K562 (cell line): ENCODE measurements at regions not wholly inside any gene's neighbourhood (a gene's known extent, or its start where the extent isn't known, plus 50 kb on each side); places are given as distances from the start of the nearest gene placed in this dataset.
A peak's percentile ranks its signal among the peaks of the same experiment; 100 is the strongest.

Experiments used
- ATAC-seq: fragments of 200-7000 bp; cut with Tn5 transposase; 3 replicates; pipeline ENCODE4 v1.9.1; 2020; ENCODE audit warnings: moderate library complexity
- BruUV-seq: library from RNA; stranded (reverse); fragments of 400-500 nt; replicated peaks from 2 replicates; lab custom pipeline; 2021; lab: Mats Ljungman, UMichigan
- CTCF ChIA-PET: fragments of 300-600 bp; formaldehyde crosslinking; extraction: SDS; loops from one replicate; lab custom pipeline; 2021; ENCODE audit warnings: low intra/inter-chr PET ratio; lab: Yijun Ruan, JAX
- POLR2A ChIA-PET: fragments of 300-600, 350-650 bp; sonication (Branson Sonifier 250); formaldehyde crosslinking; extraction: SDS; loops from one replicate; lab custom pipeline; 2021; ENCODE audit warnings: antibody characterized with exemption, inconsistent platforms; lab: Yijun Ruan, JAX
- DNase-seq, 4 experiments: peaks; one replicate each; pipeline versions ENCODE4 v3.0.0 to v3.0.0-alpha.2; 2011 to 2018; ENCODE audit warnings: low spot score in 3 of 4, mixed read lengths in 3 of 4; ENCODE audit errors: extremely low read depth in 1 of 4
- FAIRE-seq: peaks from 2 replicates; lab custom pipeline; 2011; peaks lifted over from hg19 to GRCh38; lab: Jason Lieb, UNC
- H2AFZ ChIP-seq: 2 replicates; pipeline ENCODE4 v1.6.0; 2011; ENCODE audit warnings: low read depth, low read length, control low read depth, inconsistent platforms
- H3K27ac ChIP-seq: fragments of 200-600 bp; 3 replicates; pipeline ENCODE4 v1.8.0; 2011; ENCODE audit warnings: low read depth, mild to moderate bottlenecking, control low read depth, inconsistent platforms, low read length, moderate library complexity, mixed read lengths; ENCODE audit errors: extremely low read depth
- H3K27me3 ChIP-seq, 2 experiments: fragments of 300-600 bp in 1 of 2; 2 replicates in 1 of 2; 3 replicates in 1 of 2; pipeline versions ENCODE4 v1.6.0 to v1.8.0; 2011; ENCODE audit warnings: inconsistent platforms in 2 of 2, low read length in 2 of 2, mild to moderate bottlenecking in 1 of 2, mixed read lengths in 1 of 2, moderate library complexity in 1 of 2; ENCODE audit not compliant: control insufficient read depth in 2 of 2, insufficient read depth in 2 of 2
- H3K36me3 ChIP-seq: fragments of 300-600 bp; 3 replicates; pipeline ENCODE4 v1.8.0; 2011; ENCODE audit warnings: mild to moderate bottlenecking, low read length, inconsistent platforms; ENCODE audit not compliant: control insufficient read depth, insufficient read depth
- H3K4me1 ChIP-seq, 2 experiments: fragments of 200-600 bp in 1 of 2; replicated peaks in 1 of 2; 2 replicates in 1 of 2; 3 replicates in 1 of 2; pipeline versions ENCODE4 v1.5.1 to v1.8.0; 2011; ENCODE audit warnings: inconsistent platforms in 2 of 2, low read length in 2 of 2, mild to moderate bottlenecking in 1 of 2, mixed read lengths in 1 of 2, moderate library complexity in 1 of 2; ENCODE audit not compliant: control insufficient read depth in 2 of 2, insufficient read depth in 2 of 2
- H3K4me2 ChIP-seq: 2 replicates; pipeline ENCODE4 v1.6.1; 2011; ENCODE audit warnings: low read length, control low read depth, inconsistent platforms, mixed read lengths; ENCODE audit not compliant: insufficient read depth
- H3K4me3 ChIP-seq: fragments of 200-600 bp; sonication (generic), shearing (Covaris generic); 2 replicates; pipeline ENCODE4 v1.5.1; 2016; ENCODE audit warnings: control low read depth, inconsistent platforms
- H3K79me2 ChIP-seq: fragments of 200-600 bp; 3 replicates; pipeline ENCODE4 v1.8.0; 2011; ENCODE audit warnings: low read length, inconsistent platforms; ENCODE audit not compliant: control insufficient read depth, insufficient read depth
- H3K9ac ChIP-seq, 2 experiments: 2 replicates each; pipeline versions ENCODE4 v1.6.0 to v1.6.1; 2011; ENCODE audit warnings: low read depth in 2 of 2, low read length in 2 of 2, control low read depth in 1 of 2, inconsistent platforms in 1 of 2, mild to moderate bottlenecking in 1 of 2, mixed read lengths in 1 of 2; ENCODE audit not compliant: insufficient read depth in 1 of 2
- H3K9me1 ChIP-seq: one replicate; pipeline ENCODE4 v1.6.0; 2011; ENCODE audit warnings: inconsistent platforms, mild to moderate bottlenecking, low read length, moderate library complexity; ENCODE audit not compliant: control insufficient read depth, insufficient read depth
- H3K9me3 ChIP-seq: replicated peaks from 2 replicates; pipeline ENCODE4 v1.5.1; 2011; ENCODE audit warnings: low read depth, low read length, inconsistent platforms; ENCODE audit not compliant: control insufficient read depth, insufficient read depth
- H4K20me1 ChIP-seq: replicated peaks from 2 replicates; pipeline ENCODE4 v1.6.1; 2011; ENCODE audit warnings: low read length, inconsistent platforms, mixed read lengths; ENCODE audit not compliant: control insufficient read depth, insufficient read depth
- ATF1 ChIP-seq, 2 experiments: fragments of 450-650 bp in 1 of 2; IDR thresholded peaks; 2 replicates each; pipeline ENCODE4 v1.6.1; 2016; ENCODE audit warnings: missing compliant biosample characterization in 1 of 2, missing genetic modification characterization in 1 of 2
- JUND ChIP-seq, 2 experiments: IDR thresholded peaks; 2 replicates in 1 of 2; 3 replicates in 1 of 2; pipeline ENCODE4 v1.6.1; 2011; ENCODE audit warnings: borderline replicate concordance in 2 of 2, low read depth in 2 of 2, low read length in 2 of 2, improper control_type of control experiment in 1 of 2, missing biosample characterization in 1 of 2, missing genetic modification characterization in 1 of 2, missing genetic modification reagents in 1 of 2
- MCM5 ChIP-seq: fragments of 450-650 bp; IDR thresholded peaks from 2 replicates; pipeline ENCODE4 v1.6.1; 2016; ENCODE audit warnings: low read depth
- MLLT1 ChIP-seq, 2 experiments: fragments of 450-650 bp; IDR thresholded peaks; 2 replicates each; pipeline ENCODE4 v1.6.1; 2016
- MTA3 ChIP-seq: fragments of 450-650 bp; formaldehyde crosslinking; IDR thresholded peaks from 2 replicates; pipeline ENCODE4 v1.6.1; 2017; ENCODE audit warnings: mild to moderate bottlenecking, borderline replicate concordance
- PHF8 ChIP-seq: fragments of 200-600 bp; sonication (generic); IDR thresholded peaks from 2 replicates; pipeline ENCODE4 v1.6.1; 2012; ENCODE audit warnings: mixed run types, mild to moderate bottlenecking, inconsistent platforms, low read length, moderate library complexity, borderline replicate concordance
- TAF1 ChIP-seq: IDR thresholded peaks from 2 replicates; pipeline ENCODE4 v1.6.1; 2011; ENCODE audit warnings: mild to moderate bottlenecking, low read length, moderate library complexity; ENCODE audit not compliant: insufficient read depth, control insufficient read depth, severe bottlenecking; ENCODE audit errors: extremely low read depth
- TEAD1 ChIP-seq, 2 experiments: fragments of 450-650 bp in 1 of 2; sonication (generic) in 1 of 2; formaldehyde crosslinking; IDR thresholded peaks; 2 replicates each; pipeline versions ENCODE4 v1.4.0 to v1.8.0; 2020 to 2022; ENCODE audit warnings: mild to moderate bottlenecking in 2 of 2, missing genetic modification reagents in 1 of 2
- ZBTB17 ChIP-seq: fragments of 450-650 bp; formaldehyde crosslinking; IDR thresholded peaks from 2 replicates; pipeline ENCODE4 v1.4.0; 2020; ENCODE audit warnings: mild to moderate bottlenecking
- ZMIZ1 ChIP-seq, 2 experiments: fragments of 150-350 bp in 1 of 2; IDR thresholded peaks; 2 replicates each; pipeline ENCODE4 v1.6.1; 2012 to 2016; ENCODE audit warnings: low read depth in 2 of 2, low read length in 2 of 2, mild to moderate bottlenecking in 1 of 2, moderate library complexity in 1 of 2
- ZNF23 ChIP-seq: fragments of 250-450 bp; sonication (Bioruptor Pico); IDR thresholded peaks from 2 replicates; pipeline ENCODE4 v1.4.0; 2020; ENCODE audit warnings: mild to moderate bottlenecking
- ZNF274 ChIP-seq: IDR thresholded peaks from 2 replicates; pipeline ENCODE4 v1.6.1; 2011; ENCODE audit warnings: low read depth, mild to moderate bottlenecking, low read length, moderate library complexity, borderline replicate concordance
- WGBS: fragments of 100-300 bp; shearing (Covaris generic); methylation state at CpG from one replicate; pipeline ENCODE4 v1.1.6; 2016; ENCODE audit warnings: low coverage, mixed read lengths; ENCODE audit not compliant: insufficient coverage; ENCODE audit errors: missing lambda C conversion rate; 5-methylcytosine and 5-hydroxymethylcytosine counted together
- in situ Hi-C: fragments of 300-500 bp; cut with MboI; formaldehyde crosslinking; loops from 4 replicates; pipeline ENCODE4 v1.15.0; 2018; ENCODE audit warnings: inconsistent platforms, mixed read lengths
- intact Hi-C: fragments of 100-400 bp; cut with micrococcal nuclease; formaldehyde crosslinking; loops from 2 replicates; pipeline ENCODE4 v1.14.2; 2022
- TF ChIP-seq, protein P1 (sequence below): fragments of 450-650 bp; formaldehyde crosslinking; IDR thresholded peaks from 2 replicates; pipeline ENCODE4 v1.4.0; 2020; ENCODE audit warnings: mild to moderate bottlenecking, mixed read lengths

DNA sequence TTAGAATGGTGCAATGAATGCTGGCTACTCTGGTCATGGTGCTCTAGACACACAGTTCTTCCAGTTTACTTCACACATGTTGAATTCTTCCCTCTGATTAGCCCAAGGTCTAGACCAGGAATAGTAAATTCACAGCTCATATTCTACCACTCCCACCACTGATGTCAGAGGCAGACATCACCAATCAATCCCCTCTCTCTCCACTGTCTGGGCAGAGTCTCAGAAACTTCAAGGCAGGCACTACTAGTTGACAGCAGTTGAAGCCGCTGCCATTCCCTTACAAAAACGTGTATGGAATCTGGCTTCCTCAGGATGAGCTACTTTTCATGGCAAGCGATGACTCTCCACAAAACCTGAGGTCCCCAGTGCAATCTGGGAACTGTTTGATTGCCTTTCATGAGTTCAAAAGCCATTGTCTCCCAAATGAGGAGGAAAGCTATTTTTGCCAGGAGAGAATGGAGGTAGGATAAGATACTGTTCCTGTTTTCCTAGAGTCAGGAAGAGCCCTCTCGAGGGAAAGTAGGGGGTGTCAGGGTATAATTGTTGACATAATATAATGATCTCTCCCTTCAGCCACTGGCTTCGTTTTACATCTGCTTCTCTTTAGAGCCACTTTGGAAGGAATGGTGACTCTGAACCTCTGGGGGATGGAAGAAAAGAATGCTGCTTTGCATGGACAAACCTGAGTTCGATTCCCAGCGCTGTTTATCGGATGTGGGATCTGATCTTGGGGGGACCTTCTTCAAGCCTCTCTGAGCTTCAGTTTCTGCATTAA is 90.0 kb downstream of the FOXL1 start:
- H4K20me1 ChIP-seq: no peaks in the 10 kb centered on the region; the same call in 1 of the 2 replicates
- H3K9me3 ChIP-seq: no peaks in the 10 kb centered on the region
- H3K9ac ChIP-seq: no peak overlapping the region
- H3K4me3 ChIP-seq: no peak overlapping the region
- H3K79me2 ChIP-seq: no peaks in the 10 kb centered on the region
- H3K27ac ChIP-seq: no peak overlapping the region
- in situ Hi-C loops (no loop called here), intact Hi-C loops (no loop called here)
- H3K4me1 ChIP-seq: peaks cover 8 to 18% of the 10 kb centered on the region in 2 experiments
- no peaks in the 10 kb centered on the region for H3K36me3 ChIP-seq
- ChIA-PET POLR2A (interaction anchor here (0.6 kb wide), 2 partner anchors 13 to 231 kb away, joined by 3 read pairs; no protein-coding TSS in a partner anchor), CTCF (no interaction called here)
- DNase-seq (peak in 1 of 4 experiments; percentile 18), FAIRE-seq (peak; percentile 75), ATAC-seq (peak; percentile 77)
- H3K27me3 ChIP-seq: peaks cover 16 to 41% of the 10 kb centered on the region in 2 experiments; a peak in 4 of 5 replicates
- WGBS: 0% methylated on average over 8 of the region's 8 CpGs
- no TSS peak for BruUV-seq
- no peaks in the 10 kb centered on the region for H3K9me1 ChIP-seq
- no peak overlapping the region; the same call in 1 of the 2 replicates for H3K4me2 ChIP-seq
- H2AFZ ChIP-seq: no peak overlapping the region
- TF ChIP-seq ZMIZ1 (IDR thresholded peaks at IDR 0.05; ENCODE audit: low read depth in 2 of 2, low read length in 2 of 2) (peak in 1 of 2 experiments; percentile 79; a peak in 1 of 4 replicates), MTA3 (no peak), ATF1 (CRISPR knock-in tag; IDR thresholded peaks at IDR 0.05) (no peak), ATF1 (tag; IDR thresholded peaks at IDR 0.05) (0 out of 2 replicates have a peak, but pooled peaks have one; percentile 12), JUND (IDR thresholded peaks at IDR 0.05; ENCODE audit: borderline replicate concordance, low read depth, low read length) (0 out of 2 replicates have a peak, but pooled peaks have one; percentile 4), JUND (tag; IDR thresholded peaks at IDR 0.05; ENCODE audit: borderline replicate concordance, low read depth, low read length) (no peak), PHF8 (no peak), MLLT1 (IDR thresholded peaks at IDR 0.05) (peak in 1 of 2 experiments; percentile 98; a peak in 2 of 4 replicates), ZNF274 (no peak), TAF1 (no peak), TEAD1 (CRISPR knock-in tag; IDR thresholded peaks at IDR 0.05) (no peak), ZBTB17 (CRISPR knock-in tag) (peak; percentile 98), ZNF23 (CRISPR knock-in tag) (peak; percentile 74; the same call in 1 of the 2 replicates), MCM5 (no peak)
- TF ChIP-seq, protein P1, sequence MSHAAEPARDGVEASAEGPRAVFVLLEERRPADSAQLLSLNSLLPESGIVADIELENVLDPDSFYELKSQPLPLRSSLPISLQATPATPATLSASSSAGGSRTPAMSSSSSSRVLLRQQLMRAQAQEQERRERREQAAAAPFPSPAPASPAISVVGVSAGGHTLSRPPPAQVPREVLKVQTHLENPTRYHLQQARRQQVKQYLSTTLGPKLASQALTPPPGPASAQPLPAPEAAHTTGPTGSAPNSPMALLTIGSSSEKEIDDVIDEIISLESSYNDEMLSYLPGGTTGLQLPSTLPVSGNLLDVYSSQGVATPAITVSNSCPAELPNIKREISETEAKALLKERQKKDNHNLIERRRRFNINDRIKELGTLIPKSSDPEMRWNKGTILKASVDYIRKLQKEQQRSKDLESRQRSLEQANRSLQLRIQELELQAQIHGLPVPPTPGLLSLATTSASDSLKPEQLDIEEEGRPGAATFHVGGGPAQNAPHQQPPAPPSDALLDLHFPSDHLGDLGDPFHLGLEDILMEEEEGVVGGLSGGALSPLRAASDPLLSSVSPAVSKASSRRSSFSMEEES (CRISPR knock-in tag): no peak
